B cell (primary cell): ENCODE measurements at regions not wholly inside any gene's neighbourhood (a gene's known extent, or its start where the extent isn't known, plus 50 kb on each side); places are given as distances from the start of the nearest gene placed in this dataset.
"Not testable (repeated sequence)": the region's sequence is repeated elsewhere in the genome, so short reads cannot be mapped to it uniquely, and the experiment has no call there.

Experiments used
- ATAC-seq: fragments of 200-7000 bp; cut with Tn5 transposase; one replicate; pipeline ENCODE4 v1.10.0; 2021; ENCODE audit warnings: low read depth, mild to moderate bottlenecking, moderate number of reproducible peaks, moderate library complexity
- CTCF ChIA-PET: fragments of 350-600 bp; sonication (Branson Sonifier 250); formaldehyde crosslinking; loops from one replicate; lab custom pipeline; 2021; ENCODE audit warnings: antibody characterized with exemption, inconsistent platforms; lab: Charles Lee
- POLR2A ChIA-PET: fragments of 350-600 bp; sonication (Branson Sonifier 250); formaldehyde crosslinking; loops from one replicate; lab custom pipeline; 2021; ENCODE audit warnings: antibody characterized with exemption; lab: Charles Lee
- DNase-seq: peaks from one replicate; pipeline ENCODE4 v3.0.0; 2013
- H2AFZ ChIP-seq: 2 replicates; pipeline ENCODE4 v1.6.1; 2012; ENCODE audit warnings: mild to moderate bottlenecking, low read depth, low read length; ENCODE audit not compliant: insufficient read depth, poor library complexity, severe bottlenecking
- H3K27ac ChIP-seq, 2 donors: 1 replicate in 1 of 2; 2 replicates in 1 of 2; pipeline ENCODE4 v1.5.1; 2012 to 2013; ENCODE audit warnings: low read length in 2 of 2, mild to moderate bottlenecking in 2 of 2, moderate library complexity in 1 of 2
- H3K27me3 ChIP-seq, 4 experiments: fragments of 200-600 bp in 1 of 4; sonication (generic) in 1 of 4; replicated peaks in 1 of 4; 1 replicate in 2 of 4; 2 replicates in 2 of 4; pipeline versions ENCODE4 v1.6.1 to v1.7.0; 2013 to 2016; ENCODE audit warnings: low read length in 3 of 4, mild to moderate bottlenecking in 2 of 4, mixed read lengths in 1 of 4, moderate library complexity in 1 of 4; ENCODE audit not compliant: insufficient read depth in 4 of 4, control insufficient read depth in 3 of 4; ENCODE audit errors: control extremely low read depth in 1 of 4
- H3K36me3 ChIP-seq, 2 experiments: replicated peaks in 1 of 2; 1 replicate in 1 of 2; 2 replicates in 1 of 2; pipeline versions ENCODE4 v1.6.1 to v1.7.1; 2013; ENCODE audit warnings: low read length in 1 of 2; ENCODE audit not compliant: insufficient read depth in 2 of 2, control insufficient read depth in 1 of 2; ENCODE audit errors: control extremely low read depth in 1 of 2, extremely low read depth in 1 of 2
- H3K4me1 ChIP-seq, 2 donors: fragments of 200-600 bp in 1 of 2; sonication (generic) in 1 of 2; 1 replicate in 1 of 2; 2 replicates in 1 of 2; pipeline versions ENCODE4 v1.5.1 to v1.6.1; 2013 to 2017; ENCODE audit warnings: low read length in 2 of 2; ENCODE audit not compliant: control insufficient read depth in 2 of 2, insufficient read depth in 2 of 2
- H3K4me2 ChIP-seq: replicated peaks from 2 replicates; pipeline ENCODE3; 2012; ENCODE audit warnings: mild to moderate bottlenecking, low read depth, low read length; ENCODE audit not compliant: poor library complexity, severe bottlenecking
- H3K4me3 ChIP-seq, 5 experiments: fragments of 200-600 bp in 1 of 5; sonication (generic) in 1 of 5; 1 replicate in 3 of 5; 2 replicates in 2 of 5; pipeline versions ENCODE4 v1.5.1 to v1.7.0; 2011 to 2016; ENCODE audit warnings: low read length in 4 of 5, mild to moderate bottlenecking in 4 of 5, low read depth in 2 of 5, control low read depth in 1 of 5, moderate library complexity in 1 of 5; ENCODE audit not compliant: insufficient read depth in 1 of 5; ENCODE audit errors: control extremely low read depth in 1 of 5, extremely low read depth in 1 of 5
- H3K79me2 ChIP-seq: fragments of 200-600 bp; sonication (generic); one replicate; pipeline ENCODE4 v1.6.0; 2016; ENCODE audit warnings: low read length; ENCODE audit not compliant: control insufficient read depth, insufficient read depth
- H3K9ac ChIP-seq: fragments of 200-600 bp; sonication (generic); 2 replicates; pipeline ENCODE4 v1.6.1; 2017; ENCODE audit warnings: mild to moderate bottlenecking, low read length, moderate library complexity
- H3K9me3 ChIP-seq, 3 donors: one replicate each; pipeline versions ENCODE4 v1.6.1 to v1.7.1; 2013; ENCODE audit warnings: low read length in 2 of 3; ENCODE audit not compliant: control insufficient read depth in 2 of 3, insufficient read depth in 1 of 3; ENCODE audit errors: control extremely low read depth in 1 of 3
- H4K20me1 ChIP-seq: 2 replicates; pipeline ENCODE4 v1.6.0; 2012; ENCODE audit warnings: mild to moderate bottlenecking, low read length; ENCODE audit not compliant: insufficient read depth, control insufficient read depth, poor library complexity, severe bottlenecking
- H3K27ac Mint-ChIP-seq: one replicate; pipeline ENCODE4 v1.8.0; 2021; ENCODE audit warnings: mixed read lengths
- H3K27me3 Mint-ChIP-seq: one replicate; pipeline ENCODE4 v1.8.0; 2021; ENCODE audit warnings: mixed read lengths
- H3K4me1 Mint-ChIP-seq: one replicate; pipeline ENCODE4 v1.8.0; 2021; ENCODE audit warnings: mixed read lengths
- H3K4me3 Mint-ChIP-seq: one replicate; pipeline ENCODE4 v1.8.0; 2021; ENCODE audit warnings: mixed read lengths
- H3K9me3 Mint-ChIP-seq: one replicate; pipeline ENCODE4 v1.8.0; 2022; ENCODE audit warnings: mixed read lengths; ENCODE audit not compliant: insufficient read depth
- WGBS: methylation state at CpG from one replicate; pipeline ENCODE4 v1.1.5; 2013; ENCODE audit warnings: missing lambda C conversion rate; ENCODE audit not compliant: insufficient coverage; 5-methylcytosine and 5-hydroxymethylcytosine counted together
- intact Hi-C: fragments of 100-400 bp; cut with micrococcal nuclease; formaldehyde crosslinking; loops from one replicate; pipeline ENCODE4 v1.10.0; 2022

DNA sequence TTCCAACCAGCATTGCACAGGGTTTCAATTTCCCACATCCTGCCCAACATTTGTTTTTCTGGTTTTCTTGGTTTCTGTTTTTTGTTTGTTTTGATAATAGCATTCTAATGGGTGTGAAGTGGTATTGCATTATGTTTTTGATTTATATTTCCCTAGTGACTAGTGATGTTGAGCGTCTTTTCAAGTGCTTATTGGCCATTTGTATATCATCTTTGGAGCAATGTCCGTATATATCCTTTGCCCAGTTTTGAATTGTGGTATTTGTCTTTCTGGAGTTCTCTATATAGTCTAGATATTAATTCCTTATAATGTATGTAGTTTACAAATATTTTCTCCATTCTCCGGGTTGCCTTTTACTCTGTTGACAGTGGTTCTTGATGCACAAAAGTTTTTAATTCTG lies 2168.1 kb upstream of the DEFB115 start:
- 60% methylated on average over 1 of the region's 3 CpGs for WGBS
- not testable (repeated sequence) for H3K27ac Mint-ChIP-seq, ATAC-seq

DNA sequence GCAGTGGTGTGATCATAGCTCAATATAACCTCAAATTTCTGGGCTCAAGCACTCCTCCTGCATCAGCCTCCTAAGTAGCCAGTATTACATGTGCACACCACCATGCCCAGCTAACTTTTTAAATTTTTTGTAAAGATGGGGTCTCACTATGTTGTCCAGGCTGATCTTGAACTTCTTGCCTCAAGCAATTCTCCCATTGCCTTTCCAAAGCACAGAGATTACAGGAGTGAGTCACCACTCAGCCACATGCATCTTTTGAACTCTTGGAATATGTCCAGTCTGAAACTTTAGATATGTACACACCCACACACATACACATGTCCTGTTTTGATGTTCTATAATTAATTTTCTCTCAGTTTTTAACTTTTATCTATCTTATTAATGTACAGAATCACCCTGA lies 2163.5 kb upstream of the DEFB115 start:
- H3K4me1 Mint-ChIP-seq, H3K4me3 ChIP-seq, H3K27ac Mint-ChIP-seq, CTCF ChIA-PET, H3K9ac ChIP-seq, DNase-seq, H3K79me2 ChIP-seq, H3K9me3 Mint-ChIP-seq, H4K20me1 ChIP-seq, H3K4me1 ChIP-seq, H3K27ac ChIP-seq, H2AFZ ChIP-seq, H3K4me2 ChIP-seq, H3K27me3 Mint-ChIP-seq, H3K9me3 ChIP-seq, ATAC-seq, H3K27me3 ChIP-seq, H3K36me3 ChIP-seq, POLR2A ChIA-PET, intact Hi-C loops, H3K4me3 Mint-ChIP-seq: not testable (repeated sequence)

More for the DNA sequence above, 2168.1 kb upstream of the DEFB115 start:
- H3K27me3 ChIP-seq, H3K36me3 ChIP-seq, H3K4me3 ChIP-seq, DNase-seq, H4K20me1 ChIP-seq, H3K4me1 Mint-ChIP-seq, H3K79me2 ChIP-seq, H3K27ac ChIP-seq, H3K9me3 Mint-ChIP-seq, H3K4me1 ChIP-seq, POLR2A ChIA-PET, H3K27me3 Mint-ChIP-seq, CTCF ChIA-PET, intact Hi-C loops, H3K4me2 ChIP-seq, H3K9me3 ChIP-seq, H2AFZ ChIP-seq, H3K9ac ChIP-seq, H3K4me3 Mint-ChIP-seq: not testable (repeated sequence)

DNA sequence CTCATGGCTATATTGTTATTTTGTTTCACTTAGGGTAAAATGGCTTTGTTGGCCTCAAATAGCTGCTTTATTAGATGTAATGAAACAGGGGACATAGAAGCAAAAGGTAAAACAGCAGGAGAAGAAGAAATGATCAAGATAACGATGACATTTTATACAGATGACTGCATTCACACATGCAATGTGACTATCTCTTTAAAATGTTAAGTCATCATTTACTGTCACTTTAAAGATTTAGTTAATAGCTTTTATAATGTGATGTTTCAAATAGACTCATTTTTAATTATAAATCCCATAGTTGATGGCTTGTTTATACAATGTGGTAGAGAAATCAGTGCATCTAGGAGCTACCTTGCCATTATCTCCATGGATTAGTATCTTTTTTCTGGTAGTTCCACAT lies 2160.8 kb upstream of the DEFB115 start:
- WGBS: no CpG with 5 or more reads among the region's 1 CpG
- H3K4me1 ChIP-seq, H3K4me1 Mint-ChIP-seq, intact Hi-C loops, H3K9me3 ChIP-seq, CTCF ChIA-PET, H3K27ac ChIP-seq, H3K9ac ChIP-seq, H3K36me3 ChIP-seq, H3K4me3 Mint-ChIP-seq, POLR2A ChIA-PET, H3K79me2 ChIP-seq, DNase-seq, H4K20me1 ChIP-seq, ATAC-seq, H3K4me3 ChIP-seq, H3K27me3 ChIP-seq, H3K9me3 Mint-ChIP-seq, H3K27me3 Mint-ChIP-seq, H3K27ac Mint-ChIP-seq, H2AFZ ChIP-seq, H3K4me2 ChIP-seq: not testable (repeated sequence)

DNA sequence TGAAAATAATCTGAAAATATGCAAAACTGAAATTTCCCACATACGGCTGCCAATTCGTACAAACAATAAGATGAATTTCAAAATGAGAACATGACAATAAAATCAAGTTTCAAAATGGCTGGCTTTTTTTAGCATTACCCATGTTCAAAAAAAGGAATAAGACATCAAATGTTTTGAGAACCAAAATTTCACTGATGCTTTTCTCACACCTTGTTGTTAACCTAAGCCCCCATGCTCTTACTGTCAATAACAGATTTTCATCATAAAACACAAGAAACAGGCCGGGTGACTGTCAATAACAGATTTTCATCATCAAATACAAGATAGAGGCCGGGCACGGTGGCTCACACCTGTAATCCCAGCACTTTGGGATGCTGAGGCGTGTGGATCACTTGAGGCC lies 2149.6 kb upstream of the DEFB115 start:
- H3K27me3 ChIP-seq, H3K4me1 ChIP-seq, H4K20me1 ChIP-seq, POLR2A ChIA-PET, H3K27ac Mint-ChIP-seq, intact Hi-C loops, H3K9me3 Mint-ChIP-seq, ATAC-seq, H2AFZ ChIP-seq, H3K9ac ChIP-seq, H3K9me3 ChIP-seq, H3K79me2 ChIP-seq, H3K27ac ChIP-seq, H3K27me3 Mint-ChIP-seq, H3K4me1 Mint-ChIP-seq, H3K4me2 ChIP-seq, H3K4me3 Mint-ChIP-seq, CTCF ChIA-PET, H3K36me3 ChIP-seq, DNase-seq, H3K4me3 ChIP-seq: not testable (repeated sequence)
- WGBS: 82% methylated on average over 3 of the region's 6 CpGs
